HG03460 (cell line): ENCODE measurements at regions not wholly inside any gene's neighbourhood (a gene's known extent, or its start where the extent isn't known, plus 50 kb on each side); places are given as distances from the start of the nearest gene placed in this dataset.
A peak's percentile ranks its signal among the peaks of the same experiment; 100 is the strongest.
"Not testable (repeated sequence)": the region's sequence is repeated elsewhere in the genome, so short reads cannot be mapped to it uniquely, and the experiment has no call there.

Experiments used
- ATAC-seq: cut with Tn5 transposase; IDR thresholded peaks from one replicate; pipeline ENCODE4 v1.9.1; 2021; ENCODE audit not compliant: unreplicated experiment

DNA sequence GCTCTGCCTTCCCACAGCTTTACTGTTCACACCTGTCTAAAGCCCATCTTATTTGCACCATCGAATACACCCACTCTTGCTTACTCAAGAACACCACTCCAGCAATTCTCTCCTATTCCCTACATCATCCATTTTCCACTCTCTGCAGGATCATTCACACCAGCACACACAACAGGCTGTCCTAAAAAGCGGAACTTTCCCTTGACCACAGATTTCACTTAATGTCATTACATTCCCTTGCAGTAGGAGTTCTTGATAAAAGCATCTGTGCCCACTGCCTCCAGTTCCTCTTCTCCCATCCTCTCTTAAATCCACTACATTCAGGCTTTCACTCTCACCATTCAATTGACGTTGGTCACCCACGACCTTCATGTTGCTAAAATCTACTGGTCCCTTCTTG, 103.0 kb upstream of the PABPC3 start:
- not testable (repeated sequence) for ATAC-seq

DNA sequence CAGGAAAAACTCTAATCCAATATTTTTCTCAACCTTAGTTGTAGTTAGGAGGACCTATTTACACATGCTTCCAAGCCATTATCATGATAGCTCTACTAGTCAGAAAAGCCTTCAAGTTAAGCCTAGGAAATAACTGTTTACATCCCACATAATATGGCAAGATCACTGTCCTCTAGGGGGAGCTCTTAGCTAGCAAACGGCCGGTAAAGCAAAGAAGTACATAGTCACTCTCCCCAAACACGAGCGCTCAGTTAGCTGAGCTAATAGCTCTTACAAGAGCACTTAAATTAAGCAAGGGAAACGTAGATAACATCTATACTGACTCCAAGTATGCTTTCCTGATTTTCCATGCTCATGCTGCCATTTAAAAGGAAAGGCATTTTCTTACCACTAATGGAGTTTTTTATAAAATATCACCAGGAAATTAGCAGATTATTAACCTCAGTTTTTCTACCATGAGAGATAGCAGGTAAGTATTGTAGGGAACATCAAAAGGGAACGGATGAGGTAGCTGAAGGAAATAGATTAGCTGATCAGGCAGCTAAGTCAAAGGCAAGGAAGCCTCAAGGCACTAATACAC, 100.6 kb upstream of the PABPC3 start:
- ATAC-seq = no peak

DNA sequence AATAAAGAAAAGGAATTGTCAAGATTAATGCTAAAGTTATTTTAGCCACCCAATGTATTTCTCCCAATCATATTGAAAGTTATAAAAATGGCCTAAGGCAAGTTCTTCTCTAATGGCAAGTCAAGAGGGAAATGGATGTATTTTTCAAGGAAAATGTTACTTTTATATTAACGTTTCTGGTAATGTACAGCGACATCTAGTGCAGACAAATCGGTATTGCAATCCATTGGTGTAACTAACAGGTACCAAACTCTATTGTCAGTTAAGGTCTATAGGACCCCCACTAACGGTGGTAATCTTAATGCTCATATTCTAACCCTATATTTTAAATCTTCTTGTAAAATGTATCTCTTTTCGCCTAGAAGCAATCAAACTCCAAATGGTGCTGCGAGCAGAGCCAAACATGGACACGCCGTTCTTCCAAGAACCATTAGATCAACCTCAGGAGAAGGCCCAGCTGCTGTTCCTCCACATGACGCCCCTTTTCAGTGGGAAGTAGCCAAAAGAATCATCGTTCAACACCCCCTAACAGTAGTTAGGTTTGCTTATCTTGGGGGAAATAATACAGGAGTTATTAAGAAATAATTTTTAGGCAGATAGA, 98.5 kb upstream of the PABPC3 start:
- no peak for ATAC-seq

DNA sequence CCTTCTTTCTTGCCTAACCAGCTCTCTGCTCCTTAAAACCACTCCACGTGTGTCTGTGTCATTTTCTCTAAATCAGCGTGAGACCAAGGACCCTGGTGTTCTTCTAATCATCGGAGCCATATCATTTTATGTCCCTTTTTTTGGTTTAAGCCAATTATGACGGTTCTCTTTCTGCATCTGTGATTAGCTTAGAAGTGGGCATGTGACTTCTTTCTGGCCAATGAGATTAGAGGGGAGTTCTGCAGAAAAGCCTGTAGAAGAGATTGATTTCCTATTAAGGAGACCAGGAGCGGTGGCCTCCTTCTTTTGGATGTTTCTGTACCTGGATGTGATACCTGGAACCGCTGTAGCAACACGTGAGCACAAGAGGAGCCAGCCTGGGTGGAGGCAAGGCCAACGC, 97.5 kb upstream of the PABPC3 start:
- ATAC-seq = no peak

DNA sequence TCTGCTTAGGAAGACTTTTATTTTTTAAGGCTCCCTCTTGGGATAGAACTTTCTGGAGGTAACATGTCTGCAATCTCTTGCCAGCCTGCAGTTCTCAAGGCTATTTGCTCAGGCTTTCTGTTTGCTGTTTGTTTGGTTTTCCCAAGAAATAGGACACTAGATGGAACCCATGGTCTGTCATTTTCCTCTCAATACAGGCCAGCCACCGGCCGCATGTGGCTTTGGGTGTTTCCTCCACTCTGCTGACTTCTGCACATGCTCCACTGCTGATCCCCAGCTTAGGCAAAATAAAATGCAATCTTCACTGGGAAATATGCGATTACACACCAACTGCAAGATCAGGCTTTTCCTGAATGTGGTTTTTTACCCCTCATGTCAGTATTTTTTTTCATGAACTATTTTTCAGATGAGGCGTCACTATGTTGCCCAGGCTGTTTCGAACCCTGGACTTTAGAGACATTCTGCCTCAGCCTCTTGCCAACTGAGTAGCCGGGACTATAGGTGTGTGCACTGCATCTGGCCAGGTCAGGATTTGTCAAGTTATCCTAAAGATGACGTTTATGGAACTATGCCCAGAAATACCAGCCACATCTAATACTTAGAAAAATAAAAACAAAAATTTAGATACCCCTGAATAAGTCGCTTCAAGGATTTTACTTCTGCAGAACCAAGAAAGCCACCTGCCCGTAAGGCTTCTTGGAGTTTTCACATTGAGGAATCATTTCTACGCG, 94.3 kb upstream of the PABPC3 start:
- no peak for ATAC-seq

DNA sequence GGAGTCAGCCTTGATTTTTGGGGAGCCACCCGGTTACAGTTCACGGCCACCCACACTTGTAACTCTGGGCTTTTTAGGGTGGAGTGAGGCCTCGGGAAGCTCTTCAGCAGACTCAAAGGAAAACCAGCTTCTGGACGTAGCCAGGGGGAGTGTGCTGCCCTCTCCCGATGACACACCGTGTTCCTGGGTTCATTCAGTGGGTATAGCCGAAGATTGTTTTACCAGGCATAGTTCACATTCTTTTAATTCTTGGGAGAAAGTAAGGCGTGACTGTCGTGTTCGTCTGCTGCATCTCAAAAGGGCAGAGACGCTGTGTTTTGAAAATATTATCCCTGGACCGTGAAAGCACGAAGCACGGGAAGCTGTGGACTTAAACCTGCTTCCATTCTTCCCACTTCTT, 93.6 kb upstream of the PABPC3 start:
- ATAC-seq = not testable (repeated sequence)

DNA sequence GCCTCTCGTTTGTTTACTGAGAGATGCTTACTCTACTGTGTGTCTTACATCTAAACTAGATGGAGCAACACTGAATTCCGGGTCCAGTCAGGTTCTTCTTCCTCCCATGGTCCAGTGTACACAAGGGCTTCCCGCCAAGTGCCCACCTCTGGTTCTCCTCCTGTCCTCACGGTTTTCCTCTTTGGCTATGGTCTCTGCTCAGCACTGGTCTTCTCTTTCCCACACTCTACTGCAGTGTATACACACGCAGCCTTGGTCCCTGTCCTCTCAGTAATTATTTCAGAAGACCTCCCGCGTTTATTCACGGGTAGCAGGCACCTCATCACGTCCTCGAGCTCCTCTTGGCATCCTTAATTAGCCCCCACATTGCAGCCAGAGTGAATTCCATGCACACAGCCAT, 91.4 kb upstream of the PABPC3 start:
- not testable (repeated sequence) for ATAC-seq

DNA sequence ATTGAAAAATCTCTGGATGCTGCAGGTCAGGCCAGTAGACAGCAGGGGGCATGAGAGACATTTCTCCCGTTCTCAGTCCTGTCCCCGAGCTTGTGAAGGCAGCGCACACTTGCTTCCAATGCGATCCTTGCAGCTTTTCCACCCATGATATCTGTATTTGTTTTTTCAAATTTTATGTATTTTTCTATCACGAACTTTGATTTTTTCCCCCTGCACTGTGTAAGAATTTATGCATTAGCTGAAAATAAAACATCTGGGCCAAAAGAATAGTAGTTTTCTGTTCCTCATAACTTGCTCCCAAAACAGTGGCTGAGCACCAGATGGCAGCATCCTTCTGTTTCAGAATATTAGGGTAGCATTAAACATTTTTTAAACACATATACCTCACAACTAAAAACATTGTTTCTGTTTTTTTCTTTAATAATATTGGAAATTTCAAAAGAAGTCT, 90.9 kb upstream of the PABPC3 start:
- ATAC-seq = not testable (repeated sequence)

DNA sequence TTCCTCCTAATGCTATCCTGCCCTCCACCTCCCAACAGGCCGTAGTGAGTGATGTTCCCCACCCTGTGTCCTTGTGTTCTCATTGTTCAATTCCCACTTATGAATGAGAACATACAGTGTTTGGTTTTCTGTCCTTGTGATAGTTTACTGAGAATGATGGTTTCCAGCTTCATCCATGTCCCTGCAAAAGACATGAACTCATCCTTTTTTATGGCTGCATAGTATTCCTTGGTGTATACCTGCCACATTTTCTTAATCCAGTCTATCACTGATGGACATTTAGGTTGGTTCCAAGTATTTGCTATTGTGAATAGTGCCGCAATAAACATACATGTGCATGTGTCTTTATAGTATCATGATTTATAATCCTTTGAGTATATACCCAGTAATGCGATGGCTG, 88.5 kb upstream of the PABPC3 start:
- not testable (repeated sequence) for ATAC-seq

DNA sequence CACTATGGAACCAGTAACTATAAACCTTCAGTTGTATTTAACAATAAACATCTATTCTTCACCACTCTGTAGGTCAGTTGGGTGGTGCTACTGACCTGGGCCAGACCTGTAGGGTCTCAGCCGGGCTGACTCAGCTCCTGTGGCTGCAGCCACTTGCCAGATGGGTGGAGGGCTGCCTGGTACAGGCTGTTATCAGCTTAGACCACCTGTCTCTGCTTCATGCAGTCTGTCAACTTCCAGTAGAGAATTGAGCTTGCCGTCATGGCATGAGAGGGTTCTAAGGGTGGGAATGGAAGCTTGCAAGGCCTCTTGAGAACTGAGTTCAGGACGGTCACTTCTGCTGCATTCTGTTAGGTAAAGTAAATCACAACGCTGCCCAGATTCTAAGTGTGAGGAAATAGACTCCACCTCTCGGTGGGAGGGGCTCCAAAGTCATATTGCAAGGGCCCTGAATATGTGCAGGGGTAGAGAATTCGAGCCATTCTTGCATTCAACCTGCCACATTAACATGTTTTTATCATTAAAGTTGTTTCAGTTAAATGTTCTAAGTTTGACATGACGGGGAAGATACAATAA, 81.5 kb upstream of the PABPC3 start:
- ATAC-seq = not testable (repeated sequence)

DNA sequence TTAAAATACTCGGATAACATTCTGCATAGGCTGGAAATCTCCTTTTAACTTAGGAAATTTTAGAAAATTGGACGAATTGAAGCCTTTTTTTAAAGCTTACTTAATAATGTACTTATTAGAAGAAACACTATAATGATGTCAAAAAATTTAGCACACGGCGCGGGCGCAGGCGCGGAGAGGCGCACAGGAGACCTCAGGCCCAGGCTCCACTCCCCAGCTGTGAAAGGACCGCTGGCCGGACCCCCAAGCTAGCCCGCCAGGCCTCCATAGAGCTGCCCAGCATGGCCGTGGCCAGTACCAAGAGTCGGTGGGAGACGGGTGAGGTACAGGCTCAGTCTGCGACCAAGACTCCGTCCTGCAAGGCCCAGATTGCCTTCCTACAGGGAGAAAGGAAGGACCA, 78.8 kb upstream of the PABPC3 start:
- ATAC-seq = not testable (repeated sequence)

DNA sequence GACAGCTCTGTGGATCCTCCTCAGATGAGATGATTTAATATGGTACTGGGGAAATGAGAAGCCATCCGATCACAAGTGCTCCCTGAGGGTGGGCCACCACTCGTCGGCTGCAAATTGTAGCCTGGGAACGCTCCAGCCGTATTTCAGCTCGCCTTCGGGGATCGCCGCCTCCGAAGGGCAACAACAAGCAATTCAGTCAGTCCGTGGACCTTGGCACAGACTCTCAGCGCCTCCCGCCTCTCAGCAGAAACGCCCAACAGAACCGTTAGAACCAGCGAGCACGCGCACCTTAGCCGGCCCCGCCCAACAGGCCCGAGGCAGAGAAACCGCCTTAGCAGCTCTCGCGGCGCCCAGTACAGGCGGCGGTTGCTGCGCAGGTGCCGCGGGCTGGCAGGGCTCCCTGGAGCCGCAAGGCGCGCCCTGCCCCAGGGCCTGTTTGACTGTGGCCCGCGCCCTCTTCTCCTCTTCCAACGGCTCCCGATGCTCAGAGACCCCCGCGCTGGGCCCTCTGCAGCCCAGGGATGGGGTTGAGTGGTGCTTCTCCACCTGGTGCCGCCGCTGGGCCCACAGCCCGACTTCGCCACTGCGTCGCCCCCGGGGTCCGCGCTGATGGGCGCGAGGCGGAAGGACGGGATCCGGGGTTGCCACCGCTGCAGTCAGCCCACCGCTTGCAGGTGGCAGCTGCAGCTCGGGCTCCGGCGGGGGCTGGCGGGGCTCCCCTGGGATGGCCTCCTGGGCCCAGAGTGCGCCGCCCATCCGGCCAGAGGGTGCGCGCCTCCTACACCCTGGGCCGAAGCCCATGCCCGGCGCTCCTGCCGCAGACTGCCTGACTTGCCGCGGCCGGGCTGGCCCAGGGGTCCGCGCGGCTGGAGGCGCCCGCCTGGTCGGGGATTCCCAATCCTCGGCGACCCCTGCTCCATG, 77.9 kb upstream of the PABPC3 start:
- not testable (repeated sequence) for ATAC-seq

DNA sequence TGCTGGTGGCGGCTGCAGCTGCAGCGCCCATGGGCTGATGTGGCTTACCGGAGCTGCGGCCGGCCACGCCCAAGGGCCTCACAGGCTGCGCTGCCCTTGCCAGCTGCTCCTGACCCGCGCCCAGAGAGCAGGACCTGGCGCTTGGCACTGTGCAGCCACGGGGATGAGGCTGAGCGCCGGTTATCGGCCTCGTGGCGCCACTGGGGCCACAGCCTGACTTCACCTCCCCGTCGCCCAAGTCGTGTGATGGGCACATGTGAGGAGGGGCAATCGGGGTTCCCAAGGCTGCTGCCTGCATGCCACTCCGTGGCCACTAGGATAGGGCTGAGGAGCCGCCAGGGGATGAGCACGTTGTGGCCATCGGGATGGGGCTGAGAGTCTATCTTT, 77.2 kb upstream of the PABPC3 start:
- no peak for ATAC-seq

DNA sequence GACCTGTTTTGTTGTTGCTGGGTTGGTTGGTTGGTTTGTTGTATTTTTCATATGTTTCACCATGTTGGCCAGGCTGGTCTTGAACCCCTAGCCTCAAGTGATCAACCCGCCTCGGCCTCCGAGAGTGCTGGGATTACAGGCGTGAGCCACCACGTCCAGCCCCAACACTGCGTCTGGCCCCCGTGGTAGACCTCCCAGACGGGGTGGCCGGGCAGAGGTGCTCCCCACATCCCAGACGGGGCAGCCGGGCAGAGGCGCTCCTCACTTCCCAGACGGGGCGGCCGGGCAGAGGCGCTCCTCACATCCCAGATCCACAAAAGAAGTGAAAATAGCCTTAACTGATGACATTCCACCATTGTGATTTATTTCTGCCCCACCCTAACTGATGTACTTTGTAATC, 76.2 kb upstream of the PABPC3 start:
- ATAC-seq = not testable (repeated sequence)

DNA sequence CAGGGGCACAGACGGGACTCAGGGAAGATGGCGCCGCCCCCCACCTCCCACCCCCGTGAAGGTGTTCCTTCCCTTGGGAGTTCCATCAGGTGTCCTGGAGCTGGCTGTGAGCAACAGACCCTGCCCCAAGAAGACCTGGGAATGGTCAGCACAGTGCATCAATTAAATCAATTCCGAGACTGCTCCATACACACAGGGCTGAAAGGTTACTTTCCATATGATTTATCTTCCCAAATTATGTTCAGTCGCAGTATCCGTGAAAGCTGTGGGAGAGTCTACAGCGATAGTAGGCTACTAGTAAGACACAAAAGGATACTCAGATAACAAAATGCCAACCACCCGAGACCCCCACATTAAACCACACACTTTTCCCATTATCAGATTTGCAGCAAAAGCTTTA, 71.8 kb upstream of the PABPC3 start:
- no peak for ATAC-seq

DNA sequence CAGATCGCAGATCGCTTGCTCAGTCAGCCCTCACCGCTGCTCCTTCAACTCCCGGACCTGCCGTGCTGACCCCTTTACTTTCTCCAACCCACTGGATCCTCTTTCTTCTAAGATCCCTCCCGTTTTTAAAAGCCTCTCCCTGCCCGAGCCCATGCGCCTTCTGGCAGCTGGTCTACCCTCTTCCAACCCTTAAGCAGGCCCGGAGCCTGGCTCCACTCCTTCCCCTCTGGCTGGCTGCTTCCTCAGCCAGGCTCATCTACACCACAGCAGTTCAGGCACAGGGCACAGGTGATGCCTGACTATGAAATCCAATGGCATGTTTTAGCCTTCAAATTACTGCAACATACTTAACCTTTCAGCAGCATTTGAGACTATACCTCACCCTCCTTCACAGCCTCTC, 63.8 kb upstream of the PABPC3 start:
- no peak for ATAC-seq

DNA sequence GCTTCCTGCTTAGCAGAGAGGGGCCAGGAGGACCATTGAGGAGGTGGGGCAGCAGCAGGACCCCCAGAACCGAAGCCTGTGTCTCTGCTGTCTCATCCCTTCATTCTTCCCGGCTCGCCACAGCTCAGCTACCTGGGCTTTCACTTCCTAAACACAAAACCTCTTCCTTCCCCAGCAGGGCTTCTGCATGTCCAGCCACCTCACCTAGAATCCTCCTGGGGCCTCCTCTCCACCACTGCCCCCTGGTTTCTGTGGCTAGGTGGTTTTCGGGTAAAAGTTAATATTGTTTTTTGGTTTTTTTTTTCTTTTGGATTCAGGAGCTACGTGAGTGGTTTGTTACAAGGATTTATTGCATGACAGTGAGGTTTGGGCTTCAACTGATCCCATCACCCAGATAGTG, 61.8 kb upstream of the PABPC3 start:
- ATAC-seq = no peak

DNA sequence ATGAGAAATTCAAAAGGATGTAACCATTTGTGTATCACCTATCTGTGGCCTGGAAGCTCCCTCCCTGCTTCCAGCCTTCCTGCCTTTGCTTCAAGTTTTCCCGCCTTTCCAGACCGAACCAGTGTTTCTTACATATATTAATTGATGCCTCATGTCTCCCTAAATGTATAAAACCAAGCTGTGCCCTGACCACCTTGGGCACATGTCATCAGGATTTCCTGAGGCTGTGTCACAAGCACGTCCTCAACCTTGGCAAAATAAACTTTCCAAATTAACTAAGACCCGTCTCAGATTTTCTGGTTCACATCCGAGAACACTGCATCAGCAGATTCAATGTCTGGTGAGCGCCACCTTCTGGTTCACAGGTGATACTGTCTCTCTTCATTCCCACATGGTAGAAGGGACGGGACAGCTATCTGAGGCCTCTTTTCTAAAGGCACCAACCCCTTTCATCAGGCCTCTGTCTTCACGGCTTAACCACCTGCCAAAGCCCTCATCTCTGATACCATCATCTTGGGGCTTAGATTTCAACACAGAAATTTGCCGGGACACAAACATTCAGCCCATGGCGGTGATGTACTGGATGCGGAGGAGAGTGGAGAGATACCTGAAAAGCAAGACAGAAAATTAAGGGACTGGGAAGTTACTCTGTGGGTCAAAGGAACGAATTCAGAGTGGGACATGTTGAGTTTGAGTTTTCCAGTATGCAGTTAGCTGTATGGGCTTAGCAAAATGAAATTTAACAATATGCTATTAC, 58.7 kb upstream of the PABPC3 start:
- ATAC-seq = peak; percentile 62

DNA sequence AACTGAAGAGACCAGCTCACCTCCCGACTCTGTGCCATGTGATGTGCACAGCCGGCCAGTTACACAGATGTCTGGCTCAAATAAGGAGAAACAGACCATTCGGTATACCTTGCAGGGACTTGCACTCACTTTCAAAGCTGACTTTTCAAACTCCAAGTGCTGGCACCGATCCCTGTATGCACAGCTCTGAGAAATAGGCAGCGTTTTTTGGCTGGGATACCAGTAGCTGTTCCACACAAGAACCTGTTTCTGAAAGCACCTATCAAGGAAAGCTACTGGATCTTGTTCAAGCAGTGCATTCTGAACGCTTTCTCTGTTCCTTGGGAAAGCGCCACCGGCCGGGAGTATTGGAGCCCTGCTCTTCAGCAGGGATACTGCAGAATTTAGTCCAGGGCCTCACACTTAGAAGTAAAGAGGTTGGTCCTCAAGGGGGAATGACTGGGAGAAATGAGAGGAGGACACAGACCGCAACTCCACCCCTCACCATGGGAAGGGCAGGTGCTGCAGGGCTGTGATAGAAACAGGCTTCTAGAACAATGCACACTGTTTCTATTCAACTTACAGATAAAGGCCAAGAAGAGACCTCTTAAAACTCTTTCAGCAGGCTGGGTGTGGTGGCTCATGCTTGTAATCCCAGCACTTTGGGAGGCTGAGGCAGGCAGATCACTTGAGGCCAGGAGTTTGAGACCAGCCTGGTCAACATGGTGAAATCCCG, 53.6 kb upstream of the PABPC3 start:
- ATAC-seq = no peak

DNA sequence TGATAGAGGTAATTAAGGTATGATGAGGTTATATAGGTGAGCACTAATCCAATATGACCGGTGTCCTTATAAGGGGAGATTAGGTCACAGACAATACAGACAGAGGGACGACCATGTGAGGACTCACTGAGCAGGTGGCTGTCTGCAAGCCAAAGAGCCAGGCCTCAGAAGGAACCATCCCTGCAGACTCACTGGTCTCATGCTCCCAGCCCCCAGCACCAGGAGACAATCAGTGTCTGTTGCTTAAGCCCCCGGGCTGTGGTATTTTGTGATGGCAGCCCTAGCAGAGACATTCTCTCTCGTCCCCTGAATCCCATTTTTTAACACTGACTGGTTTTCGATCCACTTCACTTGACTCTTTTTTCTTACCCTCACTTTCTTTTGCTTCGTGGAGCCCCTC, 51.9 kb upstream of the PABPC3 start:
- ATAC-seq = no peak
